HEK293T (cell line): ENCODE measurements at regions not wholly inside any gene's neighbourhood (a gene's known extent, or its start where the extent isn't known, plus 50 kb on each side); places are given as distances from the start of the nearest gene placed in this dataset.

Source experiments
- BHLHE40 ChIP-seq: fragments of 450-650 bp; IDR thresholded peaks from 2 replicates; pipeline ENCODE4 v1.6.1; 2016; ENCODE audit warnings: mild to moderate bottlenecking, moderate library complexity, borderline replicate concordance
- CTBP1 ChIP-seq: fragments of 450-650 bp; IDR thresholded peaks from 2 replicates; pipeline ENCODE4 v1.6.1; 2016; ENCODE audit warnings: borderline replicate concordance
- ELF4 ChIP-seq: fragments of 450-650 bp; IDR thresholded peaks from 2 replicates; pipeline ENCODE4 v1.6.1; 2017; ENCODE audit warnings: antibody characterized with exemption
- FOXA1 ChIP-seq: fragments of 450-650 bp; IDR thresholded peaks from 2 replicates; pipeline ENCODE4 v1.6.1; 2016; ENCODE audit warnings: mild to moderate bottlenecking
- FOXK2 ChIP-seq: fragments of 450-650 bp; IDR thresholded peaks from 2 replicates; pipeline ENCODE4 v1.6.1; 2016; ENCODE audit warnings: mild to moderate bottlenecking
- FOXM1 ChIP-seq: fragments of 450-650 bp; IDR thresholded peaks from 2 replicates; pipeline ENCODE4 v1.6.1; 2017; ENCODE audit warnings: mild to moderate bottlenecking, borderline replicate concordance
- HDGF ChIP-seq: fragments of 450-650 bp; IDR thresholded peaks from 2 replicates; pipeline ENCODE4 v1.6.1; 2017; ENCODE audit warnings: antibody characterized with exemption, borderline replicate concordance
- L3MBTL2 ChIP-seq: fragments of 450-650 bp; conservative IDR thresholded peaks from 2 replicates; pipeline ENCODE4 v1.6.1; 2016; ENCODE audit warnings: mild to moderate bottlenecking
- NFRKB ChIP-seq: fragments of 450-650 bp; IDR thresholded peaks from 2 replicates; pipeline ENCODE4 v1.6.1; 2016; ENCODE audit warnings: mild to moderate bottlenecking, moderate library complexity
- PKNOX1 ChIP-seq: fragments of 450-650 bp; IDR thresholded peaks from 2 replicates; pipeline ENCODE4 v1.6.1; 2016
- SP1 ChIP-seq: fragments of 450-650 bp; IDR thresholded peaks from 2 replicates; pipeline ENCODE4 v1.6.1; 2017
- SUZ12 ChIP-seq: fragments of 450-650 bp; IDR thresholded peaks from 2 replicates; pipeline ENCODE4 v1.6.1; 2016; ENCODE audit warnings: mild to moderate bottlenecking
- TARDBP ChIP-seq: fragments of 450-650 bp; IDR thresholded peaks from 2 replicates; pipeline ENCODE4 v1.6.1; 2016
- ZNF384 ChIP-seq: fragments of 450-650 bp; IDR thresholded peaks from 2 replicates; pipeline ENCODE4 v1.6.1; 2016

DNA sequence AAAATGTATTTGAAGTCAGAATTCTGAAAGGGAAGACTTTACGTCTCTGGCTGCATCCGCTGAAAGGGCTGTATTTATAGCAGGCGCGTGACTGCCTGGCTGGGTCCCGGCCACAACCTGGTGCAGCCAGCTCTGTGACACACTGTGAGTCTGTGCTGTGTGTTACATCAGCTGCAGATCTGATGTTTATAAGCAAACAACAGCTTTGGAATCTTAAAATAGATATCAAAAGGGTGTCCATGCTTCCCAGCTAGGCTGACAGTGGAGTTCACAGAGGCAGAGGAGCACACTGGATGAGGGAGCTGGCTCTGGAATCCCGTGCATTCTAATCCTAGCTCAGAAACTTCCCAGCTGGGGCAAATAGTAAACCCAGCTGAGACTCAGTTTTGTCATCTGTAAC, 433.4 kb upstream of the BRINP1 start:
- TF ChIP-seq HDGF: no peak
- no peak for TF ChIP-seq FOXA1
- TF ChIP-seq ELF4: no peak
- TF ChIP-seq BHLHE40: no peak
- TF ChIP-seq SP1: no peak
- no peak for TF ChIP-seq L3MBTL2
- TF ChIP-seq SUZ12: no peak
- TF ChIP-seq FOXK2: no peak
- TF ChIP-seq NFRKB: no peak
- no peak for TF ChIP-seq PKNOX1
- TF ChIP-seq TARDBP: no peak
- no peak for TF ChIP-seq FOXM1
- no peak for TF ChIP-seq ZNF384
- no peak for TF ChIP-seq CTBP1
